PC-3 (cell line): ENCODE measurements at regions not wholly inside any gene's neighbourhood (a gene's known extent, or its start where the extent isn't known, plus 50 kb on each side); places are given as distances from the start of the nearest gene placed in this dataset.

Experiments used
- ATAC-seq: fragments of 200-7000 bp; cut with Tn5 transposase; 2 replicates; pipeline ENCODE4 v1.9.1; 2020; ENCODE audit warnings: mild to moderate bottlenecking, moderate library complexity
- BruUV-seq: library from RNA; stranded (reverse); fragments of 400-500 nt; replicated peaks from 2 replicates; lab custom pipeline; 2021; lab: Mats Ljungman, UMichigan
- CTCF ChIA-PET: fragments of 300-600 bp; sonication (Branson Sonifier 250); formaldehyde crosslinking; loops from one replicate; lab custom pipeline; 2022; ENCODE audit warnings: antibody characterized with exemption; lab: Charles Lee
- POLR2A ChIA-PET: fragments of 300-600 bp; sonication (Branson Sonifier 250); formaldehyde crosslinking; loops from one replicate; lab custom pipeline; 2022; ENCODE audit warnings: antibody characterized with exemption; ENCODE audit not compliant: unreplicated experiment; lab: Charles Lee
- DNase-seq: peaks from one replicate; pipeline ENCODE4 v3.0.0-alpha.2; 2015
- H2AFZ ChIP-seq: fragments of 300-600 bp; sonication (generic); 2 replicates; pipeline ENCODE4 v1.6.0; 2016; ENCODE audit warnings: antibody characterized with exemption, low read length
- H3F3A ChIP-seq: fragments of 300-600 bp; sonication (generic); one replicate; pipeline ENCODE4 v1.6.0; 2017; ENCODE audit warnings: antibody characterized with exemption, low read length, control low read depth, mild to moderate bottlenecking; ENCODE audit not compliant: unreplicated experiment
- H3K27ac ChIP-seq: fragments of 300-600 bp; sonication (generic); 2 replicates; pipeline ENCODE4 v1.5.1; 2016; ENCODE audit warnings: mild to moderate bottlenecking, low read length
- H3K27me3 ChIP-seq: fragments of 300-600 bp; sonication (generic); 2 replicates; pipeline ENCODE4 v1.6.1; 2016; ENCODE audit warnings: low read length, mixed read lengths
- H3K36me3 ChIP-seq: fragments of 300-600 bp; sonication (generic); 2 replicates; pipeline ENCODE4 v1.6.1; 2016; ENCODE audit warnings: low read depth, mixed run types, low read length, mixed read lengths
- H3K4me1 ChIP-seq: fragments of 300-600 bp; sonication (generic); 2 replicates; pipeline ENCODE4 v1.5.1; 2016; ENCODE audit warnings: low read length; ENCODE audit not compliant: insufficient read depth
- H3K4me2 ChIP-seq: fragments of 300-600 bp; sonication (generic); 2 replicates; pipeline ENCODE4 v1.6.0; 2016; ENCODE audit warnings: low read length
- H3K4me3 ChIP-seq: fragments of 300-600 bp; sonication (generic); 2 replicates; pipeline ENCODE4 v1.5.1; 2016; ENCODE audit warnings: mild to moderate bottlenecking, low read length, mixed read lengths
- H3K79me2 ChIP-seq: fragments of 300-600 bp; sonication (generic); 2 replicates; pipeline ENCODE4 v1.6.1; 2017; ENCODE audit warnings: low read length, mixed read lengths
- H3K9ac ChIP-seq: fragments of 300-600 bp; sonication (generic); 2 replicates; pipeline ENCODE4 v1.6.0; 2016; ENCODE audit warnings: mild to moderate bottlenecking, low read length
- H3K9me2 ChIP-seq: fragments of 300-600 bp; sonication (generic); replicated peaks from 2 replicates; pipeline ENCODE4 v1.6.1; 2016; ENCODE audit warnings: mixed run types, low read length, mixed read lengths
- H3K9me3 ChIP-seq: fragments of 300-600 bp; sonication (generic); 2 replicates; pipeline ENCODE4 v1.6.1; 2016; ENCODE audit warnings: low read length, mixed read lengths
- H4K20me1 ChIP-seq: fragments of 300-600 bp; sonication (generic); 2 replicates; pipeline ENCODE4 v1.6.1; 2016; ENCODE audit warnings: low read length, mixed read lengths
- EZH2 ChIP-seq: fragments of 300-600 bp; sonication (generic); IDR thresholded peaks from one replicate; pipeline ENCODE4 v1.6.1; 2017; ENCODE audit warnings: antibody characterized with exemption, mild to moderate bottlenecking, low read length; ENCODE audit not compliant: unreplicated experiment
- EZH2phosphoT487 ChIP-seq: fragments of 300-600 bp; sonication (generic); IDR thresholded peaks from 2 replicates; pipeline ENCODE4 v1.6.1; 2018; ENCODE audit warnings: mild to moderate bottlenecking, antibody characterized with exemption, low read length, borderline replicate concordance
- intact Hi-C: fragments of 100-400 bp; cut with micrococcal nuclease; formaldehyde crosslinking; loops from 2 replicates; pipeline ENCODE4 v1.9.0; 2023
- TF ChIP-seq, protein P1 (sequence below): fragments of 300-600 bp; sonication (generic); conservative IDR thresholded peaks from 2 replicates; pipeline ENCODE4 v1.5.1; 2017; ENCODE audit warnings: antibody characterized with exemption, low read depth, mild to moderate bottlenecking, low read length

DNA sequence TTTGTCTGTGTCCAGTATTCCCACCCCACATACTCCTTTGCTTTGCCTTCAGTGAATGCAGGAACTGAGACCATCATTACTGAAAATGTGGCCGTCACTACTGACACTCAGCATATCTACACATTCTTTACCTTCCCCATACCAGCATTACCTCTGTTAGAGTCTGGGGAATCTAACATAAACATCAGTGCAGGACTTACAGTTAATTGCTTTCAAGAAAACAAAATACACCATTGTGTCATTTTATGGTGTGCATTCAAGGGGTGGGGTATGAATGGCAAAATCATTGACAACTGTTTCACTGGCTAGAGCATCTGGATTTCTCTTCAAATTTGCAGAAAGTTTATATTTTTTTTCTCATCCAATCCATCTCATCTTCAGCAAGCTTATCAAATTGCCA lies 731.4 kb upstream of the RIOK2 start:
- no peak for ATAC-seq
- no peak for DNase-seq
- no peaks in the 10 kb centered on the region for H3K27me3 ChIP-seq
- H3K4me3 ChIP-seq: no peak overlapping the region
- H3K9me3 ChIP-seq: no peaks in the 10 kb centered on the region
- no peaks in the 10 kb centered on the region for H3K79me2 ChIP-seq
- H3K36me3 ChIP-seq: no peaks in the 10 kb centered on the region
- no peak overlapping the region for H3K9ac ChIP-seq
- POLR2A ChIA-PET: no interaction called here
- no peak overlapping the region for H3K4me2 ChIP-seq
- intact Hi-C loops: no loop called here
- no TSS peak for BruUV-seq
- no peak overlapping the region for H3K27ac ChIP-seq
- no peaks in the 10 kb centered on the region for H4K20me1 ChIP-seq
- TF ChIP-seq, protein P1, sequence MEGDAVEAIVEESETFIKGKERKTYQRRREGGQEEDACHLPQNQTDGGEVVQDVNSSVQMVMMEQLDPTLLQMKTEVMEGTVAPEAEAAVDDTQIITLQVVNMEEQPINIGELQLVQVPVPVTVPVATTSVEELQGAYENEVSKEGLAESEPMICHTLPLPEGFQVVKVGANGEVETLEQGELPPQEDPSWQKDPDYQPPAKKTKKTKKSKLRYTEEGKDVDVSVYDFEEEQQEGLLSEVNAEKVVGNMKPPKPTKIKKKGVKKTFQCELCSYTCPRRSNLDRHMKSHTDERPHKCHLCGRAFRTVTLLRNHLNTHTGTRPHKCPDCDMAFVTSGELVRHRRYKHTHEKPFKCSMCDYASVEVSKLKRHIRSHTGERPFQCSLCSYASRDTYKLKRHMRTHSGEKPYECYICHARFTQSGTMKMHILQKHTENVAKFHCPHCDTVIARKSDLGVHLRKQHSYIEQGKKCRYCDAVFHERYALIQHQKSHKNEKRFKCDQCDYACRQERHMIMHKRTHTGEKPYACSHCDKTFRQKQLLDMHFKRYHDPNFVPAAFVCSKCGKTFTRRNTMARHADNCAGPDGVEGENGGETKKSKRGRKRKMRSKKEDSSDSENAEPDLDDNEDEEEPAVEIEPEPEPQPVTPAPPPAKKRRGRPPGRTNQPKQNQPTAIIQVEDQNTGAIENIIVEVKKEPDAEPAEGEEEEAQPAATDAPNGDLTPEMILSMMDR: no peak
- no peak for TF ChIP-seq EZH2phosphoT487
- no peak for TF ChIP-seq EZH2
- H3K4me1 ChIP-seq: peaks cover 22% of the 10 kb centered on the region
- CTCF ChIA-PET: no interaction called here
- H3F3A ChIP-seq: no peaks in the 10 kb centered on the region
- H3K9me2 ChIP-seq: no peaks in the 10 kb centered on the region
- no peak overlapping the region for H2AFZ ChIP-seq

DNA sequence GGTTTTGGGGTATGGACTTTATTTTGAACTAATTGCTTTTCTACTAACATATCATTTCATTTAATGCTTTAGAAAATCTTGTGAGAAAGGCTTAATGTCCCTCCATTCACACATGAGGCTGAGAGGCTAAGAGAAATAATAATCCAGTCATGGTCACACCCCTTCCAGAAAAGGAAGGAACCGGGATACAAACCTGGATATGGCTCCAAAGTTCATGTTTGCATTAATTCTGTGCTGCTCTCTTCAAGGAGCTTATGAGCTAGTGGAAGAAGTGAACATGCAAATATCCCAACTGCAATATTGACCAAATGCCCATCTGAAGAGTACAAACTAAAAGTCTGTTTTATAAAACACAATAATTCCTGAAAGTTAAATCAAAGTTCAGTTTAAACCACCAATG lies 732.1 kb upstream of the RIOK2 start:
- intact Hi-C loops: no loop called here

DNA sequence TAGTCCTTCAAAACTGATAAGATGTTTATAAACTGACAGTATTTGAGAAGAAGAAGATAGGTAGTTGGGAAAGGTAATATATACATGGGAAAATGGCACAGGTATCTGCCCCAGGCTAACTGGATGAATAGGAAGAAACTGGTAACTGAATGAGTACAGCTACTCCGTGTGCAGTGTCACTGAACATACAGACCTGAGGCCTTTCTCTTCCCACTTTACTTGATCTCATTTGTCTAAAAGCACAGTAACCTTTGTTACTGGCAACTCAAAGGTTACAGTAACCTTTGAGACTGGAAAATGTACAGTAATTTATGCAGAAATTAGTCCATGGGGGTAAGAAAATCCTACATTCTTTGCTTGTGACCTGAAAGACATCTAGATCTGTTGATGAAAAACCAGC lies 735.0 kb upstream of the RIOK2 start:
- Histone ChIP-seq H2AFZ (no peak overlapping the region), H3K9me2 (no peaks in the 10 kb centered on the region), H3F3A (no peaks in the 10 kb centered on the region), H3K27ac (no peak overlapping the region), H3K79me2 (no peaks in the 10 kb centered on the region), H4K20me1 (no peaks in the 10 kb centered on the region), H3K4me1 (no peaks in the 10 kb centered on the region), H3K4me2 (no peak overlapping the region), H3K9ac (no peak overlapping the region), H3K4me3 (no peak overlapping the region), H3K27me3 (no peaks in the 10 kb centered on the region), H3K36me3 (no peaks in the 10 kb centered on the region), H3K9me3 (no peaks in the 10 kb centered on the region)
- ChIA-PET CTCF (no interaction called here), POLR2A (no interaction called here)
- no TSS peak for BruUV-seq
- ATAC-seq (no peak), DNase-seq (no peak)
- TF ChIP-seq EZH2phosphoT487: no peak
- TF ChIP-seq, protein P1: no peak
- no peak for TF ChIP-seq EZH2
- intact Hi-C loops: no loop called here

More for the DNA sequence above, 732.1 kb upstream of the RIOK2 start:
- Histone ChIP-seq H3F3A (no peaks in the 10 kb centered on the region), H2AFZ (no peak overlapping the region), H3K4me3 (no peak overlapping the region), H3K36me3 (no peaks in the 10 kb centered on the region), H3K79me2 (no peaks in the 10 kb centered on the region), H3K9ac (no peak overlapping the region), H3K9me2 (no peaks in the 10 kb centered on the region), H4K20me1 (no peaks in the 10 kb centered on the region), H3K9me3 (no peaks in the 10 kb centered on the region), H3K27ac (no peak overlapping the region), H3K4me1 (peaks cover 15% of the 10 kb centered on the region), H3K4me2 (no peak overlapping the region), H3K27me3 (no peaks in the 10 kb centered on the region)
- no TSS peak for BruUV-seq
- ChIA-PET POLR2A (no interaction called here), CTCF (no interaction called here)
- TF ChIP-seq EZH2 (no peak), EZH2phosphoT487 (no peak)
- TF ChIP-seq, protein P1: no peak
- DNase-seq: no peak
- no peak for ATAC-seq
